ENCODE measurements at regions not wholly inside any gene's neighbourhood (a gene's known extent, or its start where the extent isn't known, plus 50 kb on each side); places are given as distances from the start of the nearest gene placed in this dataset.

- no peaks in the 10 kb centered on the region for H3K4me1 ChIP-seq (ENCODE audit: low read length)
- no peaks in the 10 kb centered on the region for H4K20me1 ChIP-seq (ENCODE audit: insufficient read depth, low read length)
- TF ChIP-seq EZH2phosphoT487 (IDR thresholded peaks at IDR 0.05; ENCODE audit: low read depth): no peak
- no peak for TF ChIP-seq CTCF (IDR thresholded peaks at IDR 0.05; ENCODE audit: low read depth, low read length)
- no peak overlapping the region for H3K9ac ChIP-seq (ENCODE audit: low read length)
- no peaks in the 10 kb centered on the region for H3K9me3 ChIP-seq (ENCODE audit: insufficient read depth, low read length)
- no peak overlapping the region for H3K4me2 ChIP-seq (ENCODE audit: low read length)
- H3K4me3 ChIP-seq (ENCODE audit: low read length): no peak overlapping the region
- no peaks in the 10 kb centered on the region for H3K36me3 ChIP-seq (replicated peaks; ENCODE audit: low read depth, low read length)
- no peak overlapping the region for H3K27ac ChIP-seq (ENCODE audit: low read length)
- peaks cover 10% of the 10 kb centered on the region for H3K27me3 ChIP-seq (ENCODE audit: low read depth, low read length)
- no peak overlapping the region for H2AFZ ChIP-seq (ENCODE audit: low read depth, low read length)
- no peaks in the 10 kb centered on the region for H3K79me2 ChIP-seq (ENCODE audit: low read length)
Observed at GRCh38 chr1:227433663-227434341, 115.5 kb upstream of the CDC42BPA start.

GRCh38 chr1:227432981-227433380 lies 114.7 kb upstream of the CDC42BPA start:
- no peaks in the 10 kb centered on the region for H3K9me3 ChIP-seq (ENCODE audit: insufficient read depth, low read length)
- H4K20me1 ChIP-seq (ENCODE audit: insufficient read depth, low read length): no peaks in the 10 kb centered on the region
- no peak overlapping the region for H3K4me3 ChIP-seq (ENCODE audit: low read length)
- no peak overlapping the region for H3K27ac ChIP-seq (ENCODE audit: low read length)
- H3K4me2 ChIP-seq (ENCODE audit: low read length): no peak overlapping the region
- H3K36me3 ChIP-seq (replicated peaks; ENCODE audit: low read depth, low read length): no peaks in the 10 kb centered on the region
- no peak overlapping the region for H3K9ac ChIP-seq (ENCODE audit: low read length)
- H3K27me3 ChIP-seq (ENCODE audit: low read depth, low read length): peaks cover 3% of the 10 kb centered on the region; the same call in 1 of the 2 replicates
- H3K4me1 ChIP-seq (ENCODE audit: low read length): no peaks in the 10 kb centered on the region
- H3K79me2 ChIP-seq (ENCODE audit: low read length): no peaks in the 10 kb centered on the region
- TF ChIP-seq CTCF (IDR thresholded peaks at IDR 0.05; ENCODE audit: low read depth, low read length) (no peak), EZH2phosphoT487 (IDR thresholded peaks at IDR 0.05; ENCODE audit: low read depth) (no peak)
- H2AFZ ChIP-seq (ENCODE audit: low read depth, low read length): no peak overlapping the region

- H3K4me2 ChIP-seq (ENCODE audit: low read length): no peak overlapping the region
Observed at GRCh38 chr1:227432181-227432535, 113.9 kb upstream of the CDC42BPA start.

More at GRCh38 chr1:227432181-227432535, 113.9 kb upstream of the CDC42BPA start:
- H3K27ac ChIP-seq (ENCODE audit: low read length): no peak overlapping the region
- no peak overlapping the region for H3K9ac ChIP-seq (ENCODE audit: low read length)
- TF ChIP-seq CTCF (IDR thresholded peaks at IDR 0.05; ENCODE audit: low read depth, low read length): no peak
- TF ChIP-seq EZH2phosphoT487 (IDR thresholded peaks at IDR 0.05; ENCODE audit: low read depth): no peak
- no peaks in the 10 kb centered on the region for H3K9me3 ChIP-seq (ENCODE audit: insufficient read depth, low read length)
- no peaks in the 10 kb centered on the region for H3K36me3 ChIP-seq (replicated peaks; ENCODE audit: low read depth, low read length)
- no peak overlapping the region for H3K4me3 ChIP-seq (ENCODE audit: low read length)
- H3K4me1 ChIP-seq (ENCODE audit: low read length): no peaks in the 10 kb centered on the region
- no peaks in the 10 kb centered on the region for H4K20me1 ChIP-seq (ENCODE audit: insufficient read depth, low read length)
- H3K79me2 ChIP-seq (ENCODE audit: low read length): no peaks in the 10 kb centered on the region
- no peaks in the 10 kb centered on the region for H3K27me3 ChIP-seq (ENCODE audit: low read depth, low read length)
- no peak overlapping the region for H2AFZ ChIP-seq (ENCODE audit: low read depth, low read length)
